MG63 (cell line): ENCODE measurements at regions not wholly inside any gene's neighbourhood (a gene's known extent, or its start where the extent isn't known, plus 50 kb on each side); places are given as distances from the start of the nearest gene placed in this dataset.

Experiments used
- DNase-seq: peaks from one replicate; pipeline ENCODE4 v3.0.0-alpha.2; 2020
- H3K27me3 ChIP-seq: fragments of 250-450 bp; sonication (Bioruptor Pico); 2 replicates; pipeline ENCODE4 v1.5.1; 2020; ENCODE audit warnings: mild to moderate bottlenecking, moderate library complexity
- H3K36me3 ChIP-seq: fragments of 250-450 bp; sonication (Bioruptor Pico); 2 replicates; pipeline ENCODE4 v1.5.1; 2020; ENCODE audit warnings: mild to moderate bottlenecking, moderate library complexity
- H3K4me3 ChIP-seq: fragments of 250-450 bp; sonication (Bioruptor Pico); 2 replicates; pipeline ENCODE4 v1.5.1; 2020; ENCODE audit warnings: mild to moderate bottlenecking, moderate library complexity
- H3K9me3 ChIP-seq: fragments of 250-450 bp; sonication (Bioruptor Pico); 2 replicates; pipeline ENCODE4 v1.5.1; 2020; ENCODE audit warnings: mild to moderate bottlenecking, moderate library complexity

DNA sequence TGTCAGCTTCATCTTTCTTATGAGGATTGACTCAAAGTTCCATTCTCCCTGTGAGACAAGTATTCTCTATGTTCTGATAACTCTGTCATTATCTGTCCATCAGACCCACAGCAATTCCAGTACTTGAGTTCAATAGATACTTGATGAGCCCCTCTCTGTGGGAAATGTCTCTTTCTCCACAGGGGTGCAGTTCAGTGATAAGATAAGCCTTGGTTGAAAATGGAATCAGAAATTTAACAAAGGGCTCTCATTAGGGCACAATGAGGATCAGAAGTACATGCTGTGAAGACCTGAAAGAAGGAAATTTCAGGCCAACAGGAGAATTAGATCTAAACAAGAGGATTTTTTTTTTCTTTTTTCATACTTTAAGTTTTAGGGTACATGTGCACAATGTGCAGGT is 737.3 kb downstream of the MTRR start:
- H3K9me3 ChIP-seq, result no peaks in the 10 kb centered on the region
- no peak overlapping the region for H3K4me3 ChIP-seq
- peaks cover 3% of the 10 kb centered on the region; the same call in 1 of the 2 replicates for H3K27me3 ChIP-seq
- H3K36me3 ChIP-seq, result no peaks in the 10 kb centered on the region
- no peak for DNase-seq

DNA sequence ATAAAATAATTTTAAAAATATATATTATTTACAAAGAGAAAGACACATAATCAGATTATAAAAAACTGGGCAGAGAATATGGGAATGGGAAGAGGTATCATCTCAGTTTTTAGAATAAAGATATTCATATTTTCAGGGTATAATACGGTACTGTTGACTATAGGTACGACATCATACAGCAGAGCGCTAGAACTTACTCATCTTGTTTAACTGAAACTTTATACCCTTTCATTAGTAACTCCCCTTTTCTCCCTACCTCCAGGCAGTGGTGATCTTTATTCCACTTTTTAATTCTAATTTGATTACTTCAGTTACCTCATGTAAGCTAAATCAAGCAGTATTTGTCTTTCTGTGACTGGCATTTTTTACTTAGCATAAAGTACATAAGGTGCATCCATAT is 742.1 kb downstream of the MTRR start:
- H3K27me3 ChIP-seq, result peaks cover 3% of the 10 kb centered on the region; the same call in 1 of the 2 replicates
- H3K36me3 ChIP-seq, result no peaks in the 10 kb centered on the region
- no peak for DNase-seq
- H3K9me3 ChIP-seq, result no peaks in the 10 kb centered on the region
- no peak overlapping the region for H3K4me3 ChIP-seq

DNA sequence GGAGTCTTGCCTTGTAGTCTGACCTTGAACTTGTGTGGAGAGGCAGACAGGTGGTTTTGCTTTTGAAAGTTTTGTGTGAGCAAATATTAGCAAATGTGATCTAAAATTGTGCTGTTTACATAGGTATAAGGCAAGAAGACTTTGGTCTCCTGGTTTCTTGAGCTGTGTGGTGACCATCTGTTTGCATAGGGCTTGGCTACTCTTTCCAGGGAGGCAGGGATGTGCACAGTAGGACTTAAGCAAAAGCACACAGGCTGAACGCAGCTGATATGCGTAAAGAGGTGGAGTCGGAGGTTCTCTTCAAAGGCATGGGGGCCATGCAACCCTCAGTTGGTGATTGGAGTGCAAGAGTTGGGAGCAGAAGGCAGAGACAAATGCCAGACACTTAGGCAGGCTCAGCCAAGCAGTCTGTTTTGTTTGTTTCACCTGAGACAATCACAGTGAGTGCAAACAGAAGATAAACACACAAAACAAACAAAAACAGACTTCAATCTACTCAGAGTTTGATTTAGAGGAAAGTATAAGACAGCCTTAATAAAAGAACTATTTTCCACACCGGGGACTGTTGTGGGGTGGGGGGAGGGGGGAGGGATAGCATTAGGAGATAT is 744.2 kb downstream of the MTRR start:
- Histone ChIP-seq H3K4me3 (no peak overlapping the region), H3K27me3 (peaks cover 3% of the 10 kb centered on the region; the same call in 1 of the 2 replicates), H3K9me3 (no peaks in the 10 kb centered on the region), H3K36me3 (no peaks in the 10 kb centered on the region)
- no peak for DNase-seq

DNA sequence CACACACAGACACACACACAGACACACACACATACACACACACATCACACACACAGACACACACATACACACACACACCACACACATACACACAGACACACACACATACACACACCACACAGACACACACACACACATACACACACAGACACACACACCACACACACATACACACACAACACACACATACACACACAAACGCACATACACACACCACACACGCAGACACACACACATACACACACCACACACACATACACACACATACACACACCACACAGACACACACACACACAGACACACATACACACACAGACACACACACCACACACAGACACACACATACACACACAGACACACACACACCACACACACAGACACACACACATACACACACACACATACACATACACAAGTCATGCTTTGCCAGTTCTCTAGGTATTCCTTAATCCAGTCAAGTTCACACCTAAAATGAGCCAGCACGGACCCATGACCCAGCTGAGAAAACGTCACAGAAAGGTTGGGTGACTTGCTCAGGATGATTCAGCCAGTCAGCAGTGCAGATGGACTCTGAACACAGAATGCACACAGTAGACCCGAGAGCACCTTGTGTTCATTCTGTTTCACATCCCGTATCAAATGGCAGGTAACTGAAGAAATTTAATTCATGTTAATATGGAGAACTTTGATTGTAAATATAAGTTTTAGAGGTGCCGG is 746.4 kb downstream of the MTRR start:
- H3K9me3 ChIP-seq, result no peaks in the 10 kb centered on the region
- H3K27me3 ChIP-seq, result no peaks in the 10 kb centered on the region
- no peaks in the 10 kb centered on the region for H3K36me3 ChIP-seq
- DNase-seq, result no peak
- no peak overlapping the region for H3K4me3 ChIP-seq

DNA sequence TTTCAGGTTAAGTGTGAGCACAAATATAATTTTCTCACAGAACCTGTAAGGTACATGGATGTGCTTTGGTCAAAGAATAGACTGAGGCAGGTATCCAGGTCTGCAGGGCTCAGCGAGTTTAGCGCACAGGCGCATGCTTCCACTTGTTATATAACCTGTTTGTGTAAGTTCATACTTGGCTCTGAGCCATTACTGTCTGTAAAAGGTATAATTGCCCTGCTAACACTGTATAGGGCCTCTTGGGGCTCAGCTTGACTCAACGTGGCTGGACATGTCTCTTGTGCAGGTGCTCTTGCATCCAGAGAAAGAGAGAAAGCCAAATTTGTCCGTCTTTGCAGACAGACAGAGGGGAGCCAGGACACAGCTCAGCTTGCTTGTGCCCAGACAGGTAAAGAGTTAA is 759.6 kb downstream of the MTRR start:
- Histone ChIP-seq H3K27me3 (no peaks in the 10 kb centered on the region), H3K36me3 (no peaks in the 10 kb centered on the region), H3K9me3 (no peaks in the 10 kb centered on the region), H3K4me3 (no peak overlapping the region)
- no peak for DNase-seq

DNA sequence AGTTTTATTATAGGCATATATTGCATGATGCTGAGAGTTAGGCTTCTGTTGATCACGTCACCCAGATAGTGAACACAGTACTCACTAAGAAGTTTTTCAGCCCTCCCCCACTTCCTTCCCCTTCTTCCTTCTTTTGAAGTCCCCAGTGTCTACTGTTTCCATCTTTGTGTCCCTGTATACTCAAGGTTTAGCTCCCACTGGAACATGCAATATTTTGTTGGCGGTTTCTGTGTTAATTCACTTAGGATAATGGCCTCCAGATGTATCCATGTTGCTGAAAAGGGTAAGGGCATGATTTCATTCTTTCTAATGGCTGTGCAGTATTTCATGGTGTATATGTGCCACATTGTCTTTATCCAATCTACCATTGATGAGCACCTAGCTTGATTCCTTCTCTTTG is 764.3 kb downstream of the MTRR start:
- no peaks in the 10 kb centered on the region for H3K27me3 ChIP-seq
- H3K4me3 ChIP-seq, result no peak overlapping the region
- no peak for DNase-seq
- no peaks in the 10 kb centered on the region for H3K36me3 ChIP-seq
- H3K9me3 ChIP-seq, result no peaks in the 10 kb centered on the region

DNA sequence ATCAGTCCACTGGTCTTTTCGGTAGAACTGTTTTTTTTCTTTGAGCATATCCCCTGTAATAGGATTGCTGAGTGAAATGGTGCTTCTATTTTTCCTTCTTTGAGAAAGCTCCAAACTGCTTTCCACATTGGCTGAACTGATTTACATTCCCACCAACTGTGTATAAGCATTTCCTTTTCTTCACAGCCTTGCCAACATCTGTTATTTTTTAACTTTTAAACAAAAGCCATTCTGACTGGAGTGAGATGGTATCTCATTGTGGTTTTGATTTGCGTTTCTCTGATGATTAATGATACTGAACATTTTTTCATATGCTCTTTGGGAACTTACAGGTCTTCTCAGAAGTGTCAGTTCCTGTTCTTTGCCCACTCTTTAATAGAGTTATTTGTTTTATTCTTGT is 764.7 kb downstream of the MTRR start:
- H3K9me3 ChIP-seq, result no peaks in the 10 kb centered on the region
- no peaks in the 10 kb centered on the region for H3K27me3 ChIP-seq
- H3K36me3 ChIP-seq, result no peaks in the 10 kb centered on the region
- H3K4me3 ChIP-seq, result no peak overlapping the region
- DNase-seq, result no peak

DNA sequence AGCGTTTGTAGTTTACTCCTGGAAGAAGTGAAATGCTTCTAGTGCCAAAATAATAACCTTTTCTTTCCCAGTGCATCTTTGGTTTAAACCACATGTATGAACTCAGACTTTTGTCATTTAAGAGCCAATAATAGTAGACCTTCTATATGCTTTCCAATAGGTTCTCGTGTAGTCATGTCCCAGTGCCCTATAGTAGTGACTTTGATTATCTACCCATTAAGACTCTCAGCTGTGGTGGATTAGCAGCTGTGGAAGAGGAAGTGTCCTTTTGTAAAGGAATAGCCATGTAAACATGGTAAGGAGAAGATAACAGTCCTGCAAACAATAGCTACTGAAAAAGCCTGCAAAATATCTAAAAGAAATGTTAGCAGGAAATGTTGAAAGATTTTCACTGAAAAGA is 765.3 kb downstream of the MTRR start:
- Histone ChIP-seq H3K4me3 (no peak overlapping the region), H3K27me3 (no peaks in the 10 kb centered on the region), H3K9me3 (no peaks in the 10 kb centered on the region), H3K36me3 (no peaks in the 10 kb centered on the region)
- no peak for DNase-seq

DNA sequence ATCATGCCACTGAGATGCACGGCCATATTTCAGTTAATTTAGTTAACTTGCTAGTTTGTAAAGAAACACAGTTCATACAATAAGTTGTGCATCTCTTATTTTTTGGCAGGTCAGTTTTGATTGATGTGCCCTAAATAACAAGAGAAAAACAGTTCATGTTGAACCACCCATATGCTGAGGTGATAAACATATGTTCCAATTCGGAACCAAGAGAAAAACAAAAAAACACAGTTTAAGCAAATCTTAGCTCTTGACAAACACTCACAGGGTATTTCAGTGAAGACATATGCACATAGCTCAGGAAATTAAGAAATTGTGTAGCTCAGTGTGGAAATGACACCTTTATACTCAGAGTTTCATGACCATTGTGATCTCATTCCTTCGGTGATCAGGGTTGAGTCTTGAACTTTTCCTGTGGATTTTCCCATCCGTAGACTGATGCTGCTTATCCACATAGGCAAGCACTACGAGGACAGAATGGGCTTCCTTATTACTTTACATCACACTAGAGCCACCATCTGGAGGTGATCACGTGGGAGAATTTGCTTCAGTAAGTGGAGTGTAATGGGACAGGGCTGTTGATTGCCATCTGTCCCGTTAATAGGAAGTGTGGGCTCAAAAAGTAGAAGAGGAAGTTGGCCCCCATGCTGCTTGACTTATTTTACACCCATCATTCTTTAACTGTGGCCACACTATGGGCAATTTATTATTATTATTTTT is 773.0 kb downstream of the MTRR start:
- Histone ChIP-seq H3K27me3 (no peaks in the 10 kb centered on the region), H3K4me3 (no peak overlapping the region), H3K9me3 (no peaks in the 10 kb centered on the region), H3K36me3 (no peaks in the 10 kb centered on the region)
- DNase-seq, result no peak

DNA sequence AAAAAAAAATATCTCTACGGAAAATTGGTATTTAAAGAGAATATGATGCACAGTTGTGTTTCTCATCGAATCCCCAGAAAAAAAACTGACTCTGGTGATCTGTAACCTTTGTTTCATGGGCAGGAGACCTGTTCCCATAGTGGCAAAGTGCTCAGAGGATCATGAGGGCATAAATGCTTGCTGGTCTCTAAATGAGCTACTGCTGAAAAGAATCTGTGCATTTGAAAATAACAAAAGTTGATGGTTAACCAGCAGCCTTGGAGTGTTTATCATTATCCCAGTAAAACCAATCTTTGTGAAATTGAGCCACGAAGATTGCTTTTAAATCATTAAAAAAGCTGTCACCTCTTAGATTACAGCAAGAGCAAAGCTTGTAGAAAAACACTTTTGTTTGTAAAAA is 775.4 kb downstream of the MTRR start:
- no peak for DNase-seq
- no peaks in the 10 kb centered on the region for H3K36me3 ChIP-seq
- no peaks in the 10 kb centered on the region for H3K9me3 ChIP-seq
- no peak overlapping the region for H3K4me3 ChIP-seq
- H3K27me3 ChIP-seq, result no peaks in the 10 kb centered on the region

DNA sequence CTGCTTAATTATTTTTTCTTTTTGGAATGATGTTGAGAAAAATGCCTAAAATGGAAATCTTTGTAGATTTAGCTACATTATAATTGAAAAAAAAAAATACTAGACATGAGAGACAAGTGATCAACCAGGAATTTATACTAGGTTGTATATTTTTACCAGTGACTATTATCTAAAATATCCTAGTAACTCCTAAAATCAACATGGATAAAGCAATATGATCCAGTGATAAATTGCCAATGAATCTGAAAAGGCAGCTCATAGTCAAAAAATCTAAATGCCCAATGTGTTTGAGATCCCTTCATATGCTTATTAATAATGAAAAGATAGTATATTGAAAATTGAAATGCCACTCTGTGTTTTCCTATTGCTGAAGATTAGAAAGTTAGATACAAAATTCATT is 778.2 kb downstream of the MTRR start:
- Histone ChIP-seq H3K9me3 (no peaks in the 10 kb centered on the region), H3K4me3 (no peak overlapping the region), H3K27me3 (no peaks in the 10 kb centered on the region), H3K36me3 (no peaks in the 10 kb centered on the region)
- DNase-seq, result no peak

DNA sequence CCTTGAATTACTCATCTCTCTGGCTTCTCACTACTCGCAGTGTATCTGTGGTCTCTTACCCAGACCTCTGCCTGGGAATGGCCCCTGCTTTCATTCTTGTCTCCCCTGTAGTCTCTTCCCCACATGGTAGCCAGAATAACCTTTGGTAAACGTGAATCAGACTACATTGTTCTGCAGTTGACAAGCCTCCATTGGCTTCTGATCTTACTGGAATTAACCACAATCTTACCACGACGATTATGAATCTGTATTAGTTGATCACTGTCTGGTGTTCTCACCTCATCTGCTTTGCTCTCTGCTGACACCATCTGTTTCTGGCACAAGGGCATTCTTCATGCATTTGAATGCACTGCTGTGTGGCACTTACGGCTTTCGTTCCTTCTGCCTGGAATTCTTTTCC is 781.2 kb downstream of the MTRR start:
- DNase-seq, result no peak
- Histone ChIP-seq H3K4me3 (no peak overlapping the region), H3K36me3 (no peaks in the 10 kb centered on the region), H3K9me3 (no peaks in the 10 kb centered on the region), H3K27me3 (no peaks in the 10 kb centered on the region)

DNA sequence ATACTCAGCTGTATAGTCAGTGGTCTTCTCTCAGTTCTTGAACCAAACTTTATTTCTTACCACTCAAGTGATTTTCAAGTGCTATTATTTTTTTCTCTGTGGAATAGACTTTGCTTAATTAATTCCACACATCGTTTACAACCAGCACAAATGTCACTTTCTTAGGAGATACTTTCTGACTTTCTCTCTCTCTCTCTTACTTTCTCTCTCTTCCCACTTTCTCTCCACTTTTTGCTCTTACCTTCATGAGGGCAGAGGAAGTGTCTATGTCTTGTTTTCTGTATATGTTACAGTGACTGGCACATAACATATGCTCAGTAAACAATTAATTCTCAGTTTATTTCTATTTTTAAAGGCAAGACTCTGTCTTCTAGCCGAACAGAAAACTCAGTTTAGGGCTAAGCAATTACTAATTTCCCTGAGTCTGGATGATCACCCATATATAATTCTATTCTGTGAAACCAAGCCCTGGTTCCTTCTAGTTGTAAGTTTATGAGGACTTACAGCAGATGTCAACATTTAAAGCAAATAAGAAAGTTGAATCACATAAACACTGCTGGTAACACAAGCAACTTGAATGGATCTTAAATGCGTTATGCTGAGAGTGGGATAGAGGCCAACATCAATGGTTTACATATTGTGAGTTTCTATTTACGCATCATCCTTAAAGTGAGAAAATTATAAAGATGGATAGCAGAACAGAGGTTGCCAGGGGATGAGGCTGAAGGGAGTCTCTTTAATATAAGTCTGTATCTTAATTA is 791.4 kb downstream of the MTRR start:
- Histone ChIP-seq H3K36me3 (no peaks in the 10 kb centered on the region), H3K27me3 (no peaks in the 10 kb centered on the region), H3K9me3 (no peaks in the 10 kb centered on the region), H3K4me3 (no peak overlapping the region)
- no peak for DNase-seq

DNA sequence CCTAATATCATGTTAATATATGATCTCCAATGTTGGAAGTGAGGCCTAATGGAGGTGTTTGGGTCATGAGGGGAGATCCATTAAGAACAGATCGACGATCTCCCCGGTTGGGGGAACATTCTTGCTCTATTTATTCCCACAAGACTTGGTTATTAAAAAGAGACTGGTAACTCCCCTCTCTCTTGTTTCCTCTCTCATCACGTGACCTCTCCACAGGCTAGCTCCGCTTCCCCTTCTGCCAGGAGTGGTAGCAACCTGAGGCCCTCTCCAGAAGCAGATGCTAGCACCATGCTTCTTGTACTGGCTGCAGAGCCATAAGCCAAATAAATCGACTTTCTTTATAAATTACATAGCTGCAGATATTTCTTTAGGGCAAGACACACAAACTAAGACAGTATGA is 794.4 kb downstream of the MTRR start:
- Histone ChIP-seq H3K9me3 (no peaks in the 10 kb centered on the region), H3K36me3 (no peaks in the 10 kb centered on the region), H3K27me3 (no peaks in the 10 kb centered on the region), H3K4me3 (no peak overlapping the region)
- DNase-seq, result no peak

DNA sequence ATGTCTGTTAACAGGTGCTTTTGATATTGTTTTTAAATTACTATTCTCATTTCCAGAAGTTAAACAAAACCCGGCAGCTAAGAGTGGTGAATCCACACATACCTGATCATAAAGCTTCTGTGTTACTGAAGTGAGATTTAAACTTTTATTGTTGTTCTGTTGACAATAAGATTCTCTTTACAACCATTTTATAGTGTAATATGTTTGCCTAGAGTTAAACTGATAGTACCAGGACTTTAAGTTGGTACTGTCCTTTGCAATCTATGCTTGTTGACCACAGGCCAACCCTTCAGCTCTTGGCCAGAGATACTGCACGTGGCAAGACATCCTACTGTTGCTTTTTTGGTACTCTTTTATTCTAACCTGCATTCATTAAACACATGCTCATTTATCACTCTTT is 806.2 kb downstream of the MTRR start:
- Histone ChIP-seq H3K9me3 (0 out of 2 replicates have a peak, but pooled peaks cover 2% of the 10 kb centered on the region), H3K27me3 (no peaks in the 10 kb centered on the region), H3K4me3 (no peak overlapping the region), H3K36me3 (no peaks in the 10 kb centered on the region)
- no peak for DNase-seq

DNA sequence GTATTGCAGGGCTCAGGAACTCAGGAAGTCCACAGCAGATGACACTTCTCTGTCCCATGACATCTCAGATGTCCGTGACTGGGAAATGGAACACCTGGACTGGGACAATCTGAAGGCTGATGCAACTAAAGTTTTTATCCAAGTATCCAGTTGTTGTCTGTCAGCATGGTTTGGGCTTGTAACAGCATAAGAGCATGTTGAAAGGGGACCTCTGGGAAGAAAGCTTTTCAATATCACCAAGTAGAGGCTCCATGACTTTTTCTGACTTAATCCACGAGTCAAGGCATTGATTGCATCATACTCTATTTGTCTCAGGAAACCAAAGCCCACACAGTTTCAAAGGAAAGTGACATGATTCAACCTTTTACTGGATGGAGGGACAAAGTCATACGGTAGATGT is 807.7 kb downstream of the MTRR start:
- no peaks in the 10 kb centered on the region for H3K36me3 ChIP-seq
- no peak for DNase-seq
- H3K27me3 ChIP-seq, result no peaks in the 10 kb centered on the region
- no peak overlapping the region for H3K4me3 ChIP-seq
- H3K9me3 ChIP-seq, result 0 out of 2 replicates have a peak, but pooled peaks cover 2% of the 10 kb centered on the region

DNA sequence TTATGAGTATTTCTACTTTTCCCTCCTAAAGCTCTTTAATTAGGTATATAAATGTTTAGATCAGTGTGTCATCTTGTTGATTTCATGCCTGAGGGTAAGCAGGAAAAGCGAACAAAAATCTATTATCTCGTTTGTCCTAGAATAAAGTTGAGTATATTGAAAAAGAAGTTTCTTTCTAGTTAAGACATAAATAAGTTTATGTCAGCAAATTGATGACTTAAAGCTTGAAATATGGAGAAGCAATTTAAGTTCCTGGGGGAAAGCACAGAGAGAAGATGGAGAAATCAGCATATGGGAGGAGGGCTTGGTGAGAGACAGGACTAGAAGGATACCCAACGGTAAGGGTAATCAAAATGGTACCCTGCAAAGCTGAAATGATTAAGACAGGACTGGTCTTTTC is 813.4 kb downstream of the MTRR start:
- Histone ChIP-seq H3K4me3 (no peak overlapping the region), H3K9me3 (0 out of 2 replicates have a peak, but pooled peaks cover 2% of the 10 kb centered on the region), H3K36me3 (no peaks in the 10 kb centered on the region), H3K27me3 (no peaks in the 10 kb centered on the region)
- DNase-seq, result no peak
